8988T (cell line): ENCODE measurements at regions not wholly inside any gene's neighbourhood (a gene's known extent, or its start where the extent isn't known, plus 50 kb on each side); places are given as distances from the start of the nearest gene placed in this dataset.

Source experiments
- DNase-seq: peaks from one replicate; pipeline ENCODE4 v3.0.0; 2011

DNA sequence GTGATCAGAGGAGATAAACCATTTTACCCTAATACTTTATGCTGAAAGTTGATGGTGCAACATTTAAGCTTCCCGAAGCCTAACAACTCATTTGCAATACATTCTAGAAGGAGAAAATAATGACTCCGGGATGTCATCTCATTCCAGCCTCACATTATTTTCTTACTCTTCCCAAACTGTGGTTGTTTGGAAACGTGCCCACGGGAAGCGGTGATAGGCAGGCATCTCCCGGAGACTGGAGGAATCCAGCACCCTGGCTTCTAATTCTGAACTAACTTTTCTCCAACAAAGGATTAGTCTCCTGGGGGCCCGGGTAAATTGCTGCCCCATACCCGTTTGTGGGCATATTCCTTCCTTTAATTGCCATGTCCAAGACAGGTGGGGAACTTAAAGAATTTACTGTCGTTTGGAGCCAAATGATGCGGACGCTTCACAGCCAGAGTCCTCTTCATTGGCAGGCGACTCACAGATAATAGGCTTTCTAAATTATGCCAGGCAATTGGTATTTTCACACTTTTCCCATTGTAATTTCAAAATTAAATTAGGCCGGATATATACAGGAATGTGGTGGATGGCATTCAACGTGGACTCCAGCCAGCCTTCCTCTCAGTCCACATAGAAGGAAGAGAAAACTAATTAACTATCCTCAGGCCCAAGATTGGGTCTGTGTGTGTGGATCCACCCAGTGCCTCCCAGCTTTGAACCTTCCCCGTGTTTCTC is 278.1 kb downstream of the AJAP1 start:
- DNase-seq: no peak

- no peak for DNase-seq
Measured at GRCh38 chr1:4931486-4931885, 277.1 kb downstream of the AJAP1 start.

DNA sequence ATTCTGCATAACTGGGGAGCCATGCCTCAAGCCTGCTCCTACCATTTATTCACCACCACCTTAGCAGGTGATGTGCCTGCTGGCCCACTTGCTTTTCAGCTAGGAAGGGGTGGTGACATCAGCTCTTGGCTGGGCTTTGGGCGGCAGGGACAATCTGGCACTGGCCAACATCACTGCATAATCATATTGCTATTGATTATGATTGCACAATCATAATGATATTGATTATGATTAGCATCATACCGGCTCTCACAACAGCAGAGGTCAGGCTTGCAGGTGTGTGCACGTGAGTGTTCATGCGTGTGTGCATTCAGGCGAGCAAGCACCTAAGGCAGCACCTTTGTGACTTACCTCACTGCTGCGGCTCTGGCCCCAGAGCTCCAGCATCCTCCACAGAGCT is 273.8 kb downstream of the AJAP1 start:
- DNase-seq: no peak

DNA sequence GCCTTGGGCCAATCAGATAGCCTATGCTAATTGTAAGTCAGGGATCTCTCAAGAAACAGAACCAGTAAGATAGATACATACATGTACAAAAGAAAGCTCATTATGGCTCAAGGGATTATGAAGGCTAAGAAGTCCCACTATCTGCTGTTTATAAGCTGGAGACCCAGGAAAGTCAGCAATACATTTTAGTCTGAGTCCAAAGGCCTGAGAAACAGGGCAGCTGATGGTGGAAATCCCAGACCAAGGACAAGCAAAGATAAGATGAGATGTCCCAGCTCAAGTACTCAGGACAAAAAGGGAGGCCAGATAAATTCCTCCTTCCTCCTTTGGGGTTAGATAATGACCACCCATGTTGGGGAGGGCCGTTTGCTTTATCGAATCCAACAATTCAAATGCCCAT is 269.9 kb downstream of the AJAP1 start:
- no peak for DNase-seq

- DNase-seq: no peak
Measured at GRCh38 chr1:4916610-4917009, 262.2 kb downstream of the AJAP1 start.

DNA sequence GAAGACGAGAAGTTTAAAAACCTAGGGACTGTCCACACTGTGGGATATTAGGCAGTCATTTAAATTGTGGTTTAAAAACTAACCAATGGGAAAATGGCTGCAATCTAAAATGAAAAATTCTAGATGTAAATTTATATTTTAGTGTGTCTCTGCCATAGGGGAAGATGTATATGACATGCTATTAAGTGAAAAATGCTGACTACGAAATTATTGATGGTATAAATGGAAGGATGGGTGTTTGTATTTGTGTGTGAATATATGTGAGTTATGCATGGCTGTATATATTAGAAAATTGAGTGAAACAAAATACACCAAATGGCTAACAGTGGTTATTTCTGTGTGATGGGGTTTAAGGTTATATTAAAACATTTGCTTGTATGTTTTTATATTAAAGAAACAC is 260.7 kb downstream of the AJAP1 start:
- DNase-seq: no peak

- DNase-seq: no peak
Measured at GRCh38 chr1:4908486-4908885, 254.1 kb downstream of the AJAP1 start.

DNA sequence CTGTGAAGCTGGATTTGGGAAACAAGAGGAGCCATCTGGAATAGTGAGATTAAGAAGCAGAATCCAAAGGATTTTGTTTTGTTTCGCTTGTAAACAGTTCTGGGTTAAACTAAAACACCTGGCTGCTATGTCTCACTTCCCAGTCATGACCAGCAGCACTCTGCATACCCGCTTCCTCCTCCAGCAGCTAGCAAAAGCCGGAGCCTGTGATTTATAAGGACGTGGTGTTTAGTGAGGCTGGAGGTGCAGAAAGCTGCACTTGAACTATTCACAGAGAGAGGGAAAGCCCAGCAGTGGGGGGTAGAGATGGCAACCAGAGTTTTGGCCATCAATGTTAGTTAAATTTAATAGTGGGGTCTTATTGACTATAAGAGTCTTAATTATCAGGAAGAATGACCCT is 240.2 kb downstream of the AJAP1 start:
- no peak for DNase-seq

- no peak for DNase-seq
Measured at GRCh38 chr1:4880626-4881025, 226.2 kb downstream of the AJAP1 start.

DNA sequence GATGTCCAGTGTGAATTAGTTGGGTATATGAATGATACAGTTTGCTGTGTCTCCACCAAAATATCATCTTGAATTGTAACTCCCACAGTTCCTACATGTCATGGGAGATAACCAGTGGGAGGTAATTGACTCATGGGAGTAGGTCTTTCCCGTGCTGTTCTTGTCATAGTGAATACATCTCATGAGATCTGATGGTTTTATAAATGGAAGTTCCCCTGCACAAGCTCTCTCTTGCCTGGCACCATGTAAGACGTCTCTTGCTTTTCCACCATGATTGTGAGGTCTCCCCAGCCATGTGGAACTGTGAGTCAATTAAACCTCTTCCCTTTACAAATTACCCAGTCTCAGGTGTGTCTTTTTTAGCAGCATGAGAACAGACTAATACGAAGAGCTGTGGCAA is 223.0 kb downstream of the AJAP1 start:
- no peak for DNase-seq

- no peak for DNase-seq
Measured at GRCh38 chr1:4871373-4871772, 217.0 kb downstream of the AJAP1 start.

GRCh38 chr1:4868521-4868920 is 214.1 kb downstream of the AJAP1 start:
- DNase-seq: no peak

DNA sequence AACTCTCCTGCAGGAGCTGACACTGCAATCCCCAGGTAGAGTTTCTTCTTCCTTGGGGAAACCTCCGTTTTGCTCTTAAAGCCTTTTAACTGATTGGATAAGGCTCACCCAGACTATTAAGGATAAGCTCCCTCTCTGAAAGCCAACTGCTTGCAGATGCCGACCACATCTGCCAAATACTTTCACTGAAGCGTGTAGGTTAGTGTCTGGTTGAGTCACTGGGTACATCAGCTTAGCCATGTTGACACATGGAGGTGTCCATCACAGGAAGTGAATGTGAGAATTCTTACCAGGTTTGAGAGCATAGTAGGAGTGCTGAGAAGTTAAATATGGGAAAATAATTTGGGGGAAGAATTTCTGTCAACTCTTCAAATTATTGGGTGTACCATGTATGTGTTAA is 202.0 kb downstream of the AJAP1 start:
- DNase-seq: no peak

- no peak for DNase-seq
Measured at GRCh38 chr1:4854367-4854766, 200.0 kb downstream of the AJAP1 start.

GRCh38 chr1:4853904-4854303 is 199.5 kb downstream of the AJAP1 start:
- no peak for DNase-seq

GRCh38 chr1:4851385-4852065 is 197.1 kb downstream of the AJAP1 start:
- DNase-seq: no peak

- no peak for DNase-seq
Measured at GRCh38 chr1:4848431-4848830, 194.0 kb downstream of the AJAP1 start.

GRCh38 chr1:4847711-4848110 is 193.3 kb downstream of the AJAP1 start:
- DNase-seq: no peak
